ENCODE measurements at regions not wholly inside any gene's neighbourhood (a gene's known extent, or its start where the extent isn't known, plus 50 kb on each side); places are given as distances from the start of the nearest gene placed in this dataset.

- Histone ChIP-seq H2BK5ac (ENCODE audit: low read depth, low read length, poor library complexity) (no peak overlapping the region), H3K4ac (ENCODE audit: low read depth, low read length) (no peak overlapping the region), H3K23ac (ENCODE audit: low read length) (no peak overlapping the region), H3K4me3 (ENCODE audit: low read depth, low read length) (no peak overlapping the region), H2AK5ac (ENCODE audit: low read length) (no peak overlapping the region), H4K8ac (ENCODE audit: low read depth, low read length) (no peak overlapping the region), H4K12ac (ENCODE audit: low read depth, low read length) (no peak overlapping the region), H3K79me2 (ENCODE audit: control insufficient read depth, insufficient read depth, low read length, poor library complexity) (no peaks in the 10 kb centered on the region), H3K9ac (ENCODE audit: low read length) (no peak overlapping the region), H2AFZ (ENCODE audit: insufficient read depth, low read length, poor library complexity) (no peak overlapping the region), H3K36me3 (ENCODE audit: control insufficient read depth in 1 of 2, insufficient read depth in 2 of 2, low read length in 2 of 2) (no peaks in the 10 kb centered on the region), H3K14ac (ENCODE audit: low read length) (no peak overlapping the region), H4K91ac (ENCODE audit: low read depth, low read length) (no peak overlapping the region), H3K9me3 (ENCODE audit: insufficient read depth, low read depth, low read length) (no peaks in the 10 kb centered on the region), H3K18ac (ENCODE audit: low read length) (no peak overlapping the region), H2BK12ac (ENCODE audit: low read length) (no peak overlapping the region), H3K27me3 (ENCODE audit: insufficient read depth, low read length) (no peaks in the 10 kb centered on the region), H3K4me1 (ENCODE audit: control insufficient read depth in 1 of 2, insufficient read depth in 2 of 2, low read length in 2 of 2) (no peaks in the 10 kb centered on the region), H3K4me2 (ENCODE audit: low read length) (no peak overlapping the region), H3K79me1 (ENCODE audit: low read length) (no peaks in the 10 kb centered on the region), H3K27ac (ENCODE audit: low read depth, low read length) (no peak overlapping the region), H2BK120ac (ENCODE audit: insufficient read depth, low read length, poor library complexity) (no peak overlapping the region)
- DNase-seq, result no peak
- WGBS (ENCODE audit: extremely low coverage, insufficient coverage, insufficient read length), result no CpG with 5 or more reads among the region's 2 CpGs
These were observed 186.6 kb downstream of the CENPW start for GRCh38 chr6:126526547-126526946.

- no peak overlapping the region for H3K4ac ChIP-seq (ENCODE audit: low read depth, low read length)
These were observed 187.2 kb downstream of the CENPW start for GRCh38 chr6:126526996-126527606.

GRCh38 chr6:126529637-126530362 lies 189.9 kb downstream of the CENPW start:
- WGBS (ENCODE audit: extremely low coverage, insufficient coverage, insufficient read length), result no CpG with 5 or more reads among the region's 2 CpGs
- H3K27me3 ChIP-seq (ENCODE audit: insufficient read depth, low read length), result no peaks in the 10 kb centered on the region

More at GRCh38 chr6:126526996-126527606, 187.2 kb downstream of the CENPW start:
- WGBS (ENCODE audit: extremely low coverage, insufficient coverage, insufficient read length), result no CpG with 5 or more reads among the region's 4 CpGs
- H3K27me3 ChIP-seq (ENCODE audit: insufficient read depth, low read length), result no peaks in the 10 kb centered on the region
- no peak overlapping the region for H3K4me2 ChIP-seq (ENCODE audit: low read length)
- H3K4me3 ChIP-seq (ENCODE audit: low read depth, low read length), result no peak overlapping the region
- H3K79me1 ChIP-seq (ENCODE audit: low read length), result no peaks in the 10 kb centered on the region
- no peak overlapping the region for H4K91ac ChIP-seq (ENCODE audit: low read depth, low read length)
- H2AK5ac ChIP-seq (ENCODE audit: low read length), result no peak overlapping the region
- H2BK5ac ChIP-seq (ENCODE audit: low read depth, low read length, poor library complexity), result no peak overlapping the region
- no peak overlapping the region for H3K27ac ChIP-seq (ENCODE audit: low read depth, low read length)
- DNase-seq, result no peak
- no peak overlapping the region for H2BK12ac ChIP-seq (ENCODE audit: low read length)
- peak overlapping the region; percentile 34 for H3K9ac ChIP-seq (ENCODE audit: low read length)
- no peak overlapping the region for H3K14ac ChIP-seq (ENCODE audit: low read length)
- H4K8ac ChIP-seq (ENCODE audit: low read depth, low read length), result no peak overlapping the region
- no peaks in the 10 kb centered on the region for H3K36me3 ChIP-seq (ENCODE audit: control insufficient read depth in 1 of 2, insufficient read depth in 2 of 2, low read length in 2 of 2)
- no peak overlapping the region for H2BK120ac ChIP-seq (ENCODE audit: insufficient read depth, low read length, poor library complexity)
- no peak overlapping the region for H4K12ac ChIP-seq (ENCODE audit: low read depth, low read length)
- H3K18ac ChIP-seq (ENCODE audit: low read length), result no peak overlapping the region
- H2AFZ ChIP-seq (ENCODE audit: insufficient read depth, low read length, poor library complexity), result no peak overlapping the region
- H3K79me2 ChIP-seq (ENCODE audit: control insufficient read depth, insufficient read depth, low read length, poor library complexity), result no peaks in the 10 kb centered on the region
- no peaks in the 10 kb centered on the region for H3K4me1 ChIP-seq (ENCODE audit: control insufficient read depth in 1 of 2, insufficient read depth in 2 of 2, low read length in 2 of 2)
- no peak overlapping the region for H3K23ac ChIP-seq (ENCODE audit: low read length)
- no peaks in the 10 kb centered on the region for H3K9me3 ChIP-seq (ENCODE audit: insufficient read depth, low read depth, low read length)

GRCh38 chr6:126530775-126531174 lies 190.9 kb downstream of the CENPW start:
- no peaks in the 10 kb centered on the region for H3K4me1 ChIP-seq (ENCODE audit: control insufficient read depth in 1 of 2, insufficient read depth in 2 of 2, low read length in 2 of 2)
- H3K14ac ChIP-seq (ENCODE audit: low read length), result no peak overlapping the region
- no peak overlapping the region for H3K27ac ChIP-seq (ENCODE audit: low read depth, low read length)
- no peak overlapping the region for H2BK12ac ChIP-seq (ENCODE audit: low read length)
- H4K12ac ChIP-seq (ENCODE audit: low read depth, low read length), result no peak overlapping the region
- no peaks in the 10 kb centered on the region for H3K36me3 ChIP-seq (ENCODE audit: control insufficient read depth in 1 of 2, insufficient read depth in 2 of 2, low read length in 2 of 2)
- H3K9me3 ChIP-seq (ENCODE audit: insufficient read depth, low read depth, low read length), result no peaks in the 10 kb centered on the region
- H2BK5ac ChIP-seq (ENCODE audit: low read depth, low read length, poor library complexity), result no peak overlapping the region
- no peaks in the 10 kb centered on the region for H3K79me2 ChIP-seq (ENCODE audit: control insufficient read depth, insufficient read depth, low read length, poor library complexity)
- no peak overlapping the region for H4K91ac ChIP-seq (ENCODE audit: low read depth, low read length)
- no peak overlapping the region for H3K9ac ChIP-seq (ENCODE audit: low read length)
- H3K23ac ChIP-seq (ENCODE audit: low read length), result no peak overlapping the region
- H3K4me2 ChIP-seq (ENCODE audit: low read length), result no peak overlapping the region
- H3K4me3 ChIP-seq (ENCODE audit: low read depth, low read length), result no peak overlapping the region
- no peak overlapping the region for H4K8ac ChIP-seq (ENCODE audit: low read depth, low read length)
- no peaks in the 10 kb centered on the region for H3K79me1 ChIP-seq (ENCODE audit: low read length)
- no peak overlapping the region for H2AFZ ChIP-seq (ENCODE audit: insufficient read depth, low read length, poor library complexity)
- H3K18ac ChIP-seq (ENCODE audit: low read length), result no peak overlapping the region
- no peak overlapping the region for H2AK5ac ChIP-seq (ENCODE audit: low read length)
- no peak overlapping the region for H3K4ac ChIP-seq (ENCODE audit: low read depth, low read length)
- no peaks in the 10 kb centered on the region for H3K27me3 ChIP-seq (ENCODE audit: insufficient read depth, low read length)
- no peak overlapping the region for H2BK120ac ChIP-seq (ENCODE audit: insufficient read depth, low read length, poor library complexity)
- DNase-seq, result no peak

More at GRCh38 chr6:126529637-126530362, 189.9 kb downstream of the CENPW start:
- Histone ChIP-seq H2BK120ac (ENCODE audit: insufficient read depth, low read length, poor library complexity) (no peak overlapping the region), H3K79me1 (ENCODE audit: low read length) (no peaks in the 10 kb centered on the region), H3K27ac (ENCODE audit: low read depth, low read length) (no peak overlapping the region), H3K4me3 (ENCODE audit: low read depth, low read length) (no peak overlapping the region), H2AK5ac (ENCODE audit: low read length) (no peak overlapping the region), H3K23ac (ENCODE audit: low read length) (no peak overlapping the region), H3K4ac (ENCODE audit: low read depth, low read length) (no peak overlapping the region), H3K4me1 (ENCODE audit: control insufficient read depth in 1 of 2, insufficient read depth in 2 of 2, low read length in 2 of 2) (no peaks in the 10 kb centered on the region), H4K12ac (ENCODE audit: low read depth, low read length) (no peak overlapping the region), H2BK5ac (ENCODE audit: low read depth, low read length, poor library complexity) (no peak overlapping the region), H4K91ac (ENCODE audit: low read depth, low read length) (no peak overlapping the region), H3K79me2 (ENCODE audit: control insufficient read depth, insufficient read depth, low read length, poor library complexity) (no peaks in the 10 kb centered on the region), H3K18ac (ENCODE audit: low read length) (no peak overlapping the region), H3K4me2 (ENCODE audit: low read length) (no peak overlapping the region), H3K14ac (ENCODE audit: low read length) (no peak overlapping the region), H4K8ac (ENCODE audit: low read depth, low read length) (no peak overlapping the region), H3K36me3 (ENCODE audit: control insufficient read depth in 1 of 2, insufficient read depth in 2 of 2, low read length in 2 of 2) (no peaks in the 10 kb centered on the region), H2AFZ (ENCODE audit: insufficient read depth, low read length, poor library complexity) (no peak overlapping the region), H2BK12ac (ENCODE audit: low read length) (no peak overlapping the region), H3K9me3 (ENCODE audit: insufficient read depth, low read depth, low read length) (no peaks in the 10 kb centered on the region), H3K9ac (ENCODE audit: low read length) (no peak overlapping the region)
- no peak for DNase-seq

All from trophoblast cell (in vitro differentiated cells and primary cell).